GM21367 (cell line): ENCODE measurements at regions not wholly inside any gene's neighbourhood (a gene's known extent, or its start where the extent isn't known, plus 50 kb on each side); places are given as distances from the start of the nearest gene placed in this dataset.
"Not testable (repeated sequence)": the region's sequence is repeated elsewhere in the genome, so short reads cannot be mapped to it uniquely, and the experiment has no call there.

Experiments used
- ATAC-seq: cut with Tn5 transposase; IDR thresholded peaks from one replicate; pipeline ENCODE4 v1.9.1; 2021; ENCODE audit not compliant: unreplicated experiment

- ATAC-seq: no peak
Observed at GRCh38 chr6:78639111-78640110, 227.9 kb upstream of the IRAK1BP1 start.

GRCh38 chr6:78643976-78644375 lies 223.4 kb upstream of the IRAK1BP1 start:
- ATAC-seq: not testable (repeated sequence)

GRCh38 chr6:78646542-78647415 lies 220.6 kb upstream of the IRAK1BP1 start:
- ATAC-seq: not testable (repeated sequence)

GRCh38 chr6:78665819-78666218 lies 201.5 kb upstream of the IRAK1BP1 start:
- ATAC-seq: not testable (repeated sequence)

GRCh38 chr6:78666764-78667163 lies 200.6 kb upstream of the IRAK1BP1 start:
- ATAC-seq: no peak

GRCh38 chr6:78670156-78670555 lies 197.2 kb upstream of the IRAK1BP1 start:
- no peak for ATAC-seq

- ATAC-seq: no peak
Observed at GRCh38 chr6:78670802-78671201, 196.5 kb upstream of the IRAK1BP1 start.

- ATAC-seq: not testable (repeated sequence)
Observed at GRCh38 chr6:78676069-78677007, 191.0 kb upstream of the IRAK1BP1 start.

- ATAC-seq: no peak
Observed at GRCh38 chr6:78688668-78689067, 178.7 kb upstream of the IRAK1BP1 start.

- no peak for ATAC-seq
Observed at GRCh38 chr6:78693835-78694234, 173.5 kb upstream of the IRAK1BP1 start.

GRCh38 chr6:78694628-78695027 lies 172.7 kb upstream of the IRAK1BP1 start:
- ATAC-seq: not testable (repeated sequence)

GRCh38 chr6:78700991-78701390 lies 166.4 kb upstream of the IRAK1BP1 start:
- ATAC-seq: no peak

GRCh38 chr6:78701407-78701806 lies 165.9 kb upstream of the IRAK1BP1 start:
- no peak for ATAC-seq

- no peak for ATAC-seq
Observed at GRCh38 chr6:78709021-78709420, 158.3 kb upstream of the IRAK1BP1 start.

GRCh38 chr6:78713564-78713963 lies 153.8 kb upstream of the IRAK1BP1 start:
- ATAC-seq: no peak

- no peak for ATAC-seq
Observed at GRCh38 chr6:78744144-78744543, 123.2 kb upstream of the IRAK1BP1 start.

GRCh38 chr6:78746457-78746856 lies 120.9 kb upstream of the IRAK1BP1 start:
- ATAC-seq: no peak

GRCh38 chr6:78749326-78749725 lies 118.0 kb upstream of the IRAK1BP1 start:
- ATAC-seq: no peak

GRCh38 chr6:78758297-78758798 lies 109.0 kb upstream of the IRAK1BP1 start:
- not testable (repeated sequence) for ATAC-seq

- ATAC-seq: no peak
Observed at GRCh38 chr6:78768271-78768670, 99.1 kb upstream of the IRAK1BP1 start.
